Ovary (tissue), 7 donors: ENCODE measurements at regions not wholly inside any gene's neighbourhood (a gene's known extent, or its start where the extent isn't known, plus 50 kb on each side); places are given as distances from the start of the nearest gene placed in this dataset.

Source experiments
- DNase-seq, 5 donors: peaks; one replicate each; pipeline ENCODE4 v3.0.0-alpha.2; 2019 to 2020
- H3K27ac ChIP-seq, 2 donors: fragments of 200-600 bp; one replicate each; pipeline versions ENCODE4 v1.5.1 to v1.8.0; 2019 to 2022
- H3K27me3 ChIP-seq: fragments of 200-600 bp; one replicate; pipeline ENCODE4 v1.8.0; 2022
- H3K36me3 ChIP-seq: fragments of 200-600 bp; sonication (generic); one replicate; pipeline ENCODE4 v1.5.1; 2019
- H3K4me1 ChIP-seq: one replicate; pipeline ENCODE4 v1.8.1; 2013; ENCODE audit warnings: mild to moderate bottlenecking, moderate library complexity; ENCODE audit not compliant: insufficient read depth
- H3K4me3 ChIP-seq: fragments of 200-600 bp; sonication (generic); one replicate; pipeline ENCODE4 v1.5.1; 2017
- H3K9me3 ChIP-seq, 2 donors: fragments of 200-600 bp in 1 of 2; sonication (generic) in 1 of 2; one replicate each; pipeline versions ENCODE4 v1.5.1 to v1.8.1; 2013 to 2019; ENCODE audit warnings: mild to moderate bottlenecking in 1 of 2, moderate library complexity in 1 of 2
- CTCF ChIP-seq, 3 donors: fragments of 450-650 bp in 2 of 3; fragments of 200-600 bp in 1 of 3; IDR thresholded peaks; one replicate each; pipeline versions ENCODE4 v1.5.1 to v1.8.0; 2016 to 2022; ENCODE audit warnings: antibody characterized with exemption in 3 of 3, mild to moderate bottlenecking in 1 of 3
- EP300 ChIP-seq: sonication (generic); formaldehyde crosslinking; IDR thresholded peaks from one replicate; pipeline ENCODE4 v1.6.1; 2017; ENCODE audit warnings: antibody characterized with exemption
- POLR2A ChIP-seq: fragments of 450-650 bp; IDR thresholded peaks from one replicate; pipeline ENCODE4 v1.6.1; 2017; ENCODE audit warnings: antibody characterized with exemption, mild to moderate bottlenecking, moderate library complexity
- WGBS, 3 donors: extraction: QIAGEN DNeasy Blood & Tissue Kit in 1 of 3; methylation state at CpG; one replicate each; pipeline versions ENCODE4 v1.1.5 to v1.1.7; 2013 to 2017; 5-methylcytosine and 5-hydroxymethylcytosine counted together
- intact Hi-C, 4 donors: fragments of 100-400 bp; cut with DNase I; formaldehyde crosslinking; loops; one replicate each; pipeline versions ENCODE4 v1.11.0 to v1.15.1; 2022 to 2023
- donor health status: DM: no; HTN: no; CAD: no; lungs with moderate emphysema.
- donor health status: DM: no; HTN: no; CAD: no.
- donor health status: Bipolar disorder and iron deficiency.
- donor health status: DM: no; HTN: no; CAD: no.
- donor health status: DM: yes; HTN: yes; CAD: no.

- intact Hi-C loops = no loop called here
- Histone ChIP-seq H3K36me3 (no peaks in the 10 kb centered on the region), H3K27me3 (no peaks in the 10 kb centered on the region), H3K27ac (no peak overlapping the region), H3K9me3 (no peaks in the 10 kb centered on the region), H3K4me1 (no peaks in the 10 kb centered on the region), H3K4me3 (no peak overlapping the region)
- 89 to 93% (median 92%) methylated on average over 3 of the region's 3 CpGs for WGBS, 3 donors
- DNase-seq = no peak
- no peak for TF ChIP-seq CTCF (IDR thresholded peaks at IDR 0.05)
- no peak for TF ChIP-seq POLR2A
- TF ChIP-seq EP300 = no peak
Observed at GRCh38 chr2:67965246-67965645, 97.6 kb downstream of the C1D start.

- intact Hi-C loops = no loop called here
- Histone ChIP-seq H3K9me3 (no peaks in the 10 kb centered on the region), H3K4me3 (no peak overlapping the region), H3K36me3 (no peaks in the 10 kb centered on the region), H3K4me1 (peaks cover 3% of the 10 kb centered on the region), H3K27me3 (no peaks in the 10 kb centered on the region), H3K27ac (no peak overlapping the region)
- DNase-seq = no peak
- TF ChIP-seq POLR2A = no peak
- no peak for TF ChIP-seq EP300
- no peak for TF ChIP-seq CTCF (IDR thresholded peaks at IDR 0.05)
Observed at GRCh38 chr2:67970071-67970470, 92.7 kb downstream of the C1D start.

GRCh38 chr2:67970542-67970941 lies 92.3 kb downstream of the C1D start:
- TF ChIP-seq POLR2A = no peak
- no peak for TF ChIP-seq CTCF (IDR thresholded peaks at IDR 0.05)
- no peak for TF ChIP-seq EP300
- Histone ChIP-seq H3K36me3 (no peaks in the 10 kb centered on the region), H3K27me3 (no peaks in the 10 kb centered on the region), H3K27ac (no peak overlapping the region), H3K4me1 (peaks cover 4% of the 10 kb centered on the region), H3K9me3 (no peaks in the 10 kb centered on the region), H3K4me3 (no peak overlapping the region)
- intact Hi-C loops = no loop called here
- WGBS, 3 donors = 94 to 98% (median 97%) methylated on average over 3 of the region's 3 CpGs
- DNase-seq = no peak

GRCh38 chr2:67974559-67975430 lies 88.0 kb downstream of the C1D start:
- no peak for TF ChIP-seq CTCF (IDR thresholded peaks at IDR 0.05)
- TF ChIP-seq POLR2A = no peak
- TF ChIP-seq EP300 = no peak
- Histone ChIP-seq H3K4me1 (peaks cover 4% of the 10 kb centered on the region), H3K27ac (no peak overlapping the region), H3K27me3 (no peaks in the 10 kb centered on the region), H3K4me3 (no peak overlapping the region), H3K9me3 (no peaks in the 10 kb centered on the region), H3K36me3 (no peaks in the 10 kb centered on the region)
- 9 to 20% (median 13%) methylated on average over 7 of the region's 7 CpGs for WGBS, 3 donors
- intact Hi-C loops = no loop called here
- peak in 2 of 5 donors; percentile 10 to 15 for DNase-seq
